BJ (cell line): ENCODE measurements at regions not wholly inside any gene's neighbourhood (a gene's known extent, or its start where the extent isn't known, plus 50 kb on each side); places are given as distances from the start of the nearest gene placed in this dataset.
A peak's percentile ranks its signal among the peaks of the same experiment; 100 is the strongest.
"Not testable (repeated sequence)": the region's sequence is repeated elsewhere in the genome, so short reads cannot be mapped to it uniquely, and the experiment has no call there.

Experiments used
- CTCF ChIA-PET: fragments of 350-600 bp; formaldehyde crosslinking; extraction: SDS; loops from one replicate; lab custom pipeline; 2021; ENCODE audit warnings: antibody characterized with exemption, inconsistent platforms; lab: Yijun Ruan, JAX
- POLR2A ChIA-PET: fragments of 300-600 bp; sonication (Branson Sonifier 250); formaldehyde crosslinking; extraction: SDS; loops from one replicate; lab custom pipeline; 2021; ENCODE audit warnings: antibody characterized with exemption; lab: Charles Lee
- DNase-seq: peaks from one replicate; pipeline ENCODE4 v3.0.0-alpha.2; 2011; ENCODE audit warnings: low read depth
- H3K27me3 ChIP-seq: 2 replicates; pipeline ENCODE4 v1.6.0; 2011; ENCODE audit warnings: low read length; ENCODE audit not compliant: control insufficient read depth, insufficient read depth
- H3K36me3 ChIP-seq: 2 replicates; pipeline ENCODE4 v1.5.1; 2011; ENCODE audit warnings: low read length; ENCODE audit not compliant: control insufficient read depth, insufficient read depth
- H3K4me3 ChIP-seq: 2 replicates; pipeline ENCODE4 v1.5.1; 2011; ENCODE audit warnings: low read depth, mild to moderate bottlenecking, control low read depth, low read length
- TF ChIP-seq, protein P1 (sequence below): IDR thresholded peaks from 2 replicates; pipeline ENCODE4 v1.5.1; 2011; ENCODE audit warnings: low read depth, mild to moderate bottlenecking, control low read depth, inconsistent platforms, low read length, moderate library complexity; ENCODE audit not compliant: insufficient read depth

DNA sequence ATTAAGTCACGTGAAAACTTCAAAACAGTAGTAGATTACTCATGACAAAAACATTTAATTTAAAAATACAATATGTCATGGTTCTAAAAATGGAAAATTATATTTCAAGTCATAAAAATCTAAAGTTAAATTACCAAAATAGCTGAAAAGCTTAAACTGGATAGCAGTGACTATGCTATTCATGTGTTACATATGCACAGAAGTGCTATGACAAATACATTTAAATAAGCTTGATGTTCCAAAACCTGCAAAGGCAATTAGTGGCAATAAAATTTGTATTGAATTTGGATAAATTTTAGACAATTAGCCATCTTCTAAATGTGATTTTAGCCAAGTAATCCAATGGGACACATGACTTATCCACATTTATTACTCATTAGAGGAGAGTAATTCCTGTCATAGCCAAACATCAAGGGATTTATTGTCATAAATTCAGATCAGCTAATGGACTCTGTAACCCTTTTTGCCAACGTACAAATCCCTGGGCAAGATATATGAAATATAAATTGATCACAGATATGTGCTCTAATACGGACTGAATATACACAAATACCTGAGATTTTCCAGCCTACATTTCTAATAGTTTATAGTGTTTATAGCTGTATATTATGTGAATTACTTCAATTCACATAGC is 419.4 kb downstream of the ISL1 start:
- POLR2A ChIA-PET = no interaction called here
- CTCF ChIA-PET = no interaction called here
- H3K4me3 ChIP-seq = no peak overlapping the region
- no peaks in the 10 kb centered on the region for H3K36me3 ChIP-seq
- H3K27me3 ChIP-seq = no peaks in the 10 kb centered on the region
- no peak for DNase-seq
- TF ChIP-seq, protein P1, sequence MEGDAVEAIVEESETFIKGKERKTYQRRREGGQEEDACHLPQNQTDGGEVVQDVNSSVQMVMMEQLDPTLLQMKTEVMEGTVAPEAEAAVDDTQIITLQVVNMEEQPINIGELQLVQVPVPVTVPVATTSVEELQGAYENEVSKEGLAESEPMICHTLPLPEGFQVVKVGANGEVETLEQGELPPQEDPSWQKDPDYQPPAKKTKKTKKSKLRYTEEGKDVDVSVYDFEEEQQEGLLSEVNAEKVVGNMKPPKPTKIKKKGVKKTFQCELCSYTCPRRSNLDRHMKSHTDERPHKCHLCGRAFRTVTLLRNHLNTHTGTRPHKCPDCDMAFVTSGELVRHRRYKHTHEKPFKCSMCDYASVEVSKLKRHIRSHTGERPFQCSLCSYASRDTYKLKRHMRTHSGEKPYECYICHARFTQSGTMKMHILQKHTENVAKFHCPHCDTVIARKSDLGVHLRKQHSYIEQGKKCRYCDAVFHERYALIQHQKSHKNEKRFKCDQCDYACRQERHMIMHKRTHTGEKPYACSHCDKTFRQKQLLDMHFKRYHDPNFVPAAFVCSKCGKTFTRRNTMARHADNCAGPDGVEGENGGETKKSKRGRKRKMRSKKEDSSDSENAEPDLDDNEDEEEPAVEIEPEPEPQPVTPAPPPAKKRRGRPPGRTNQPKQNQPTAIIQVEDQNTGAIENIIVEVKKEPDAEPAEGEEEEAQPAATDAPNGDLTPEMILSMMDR = no peak

DNA sequence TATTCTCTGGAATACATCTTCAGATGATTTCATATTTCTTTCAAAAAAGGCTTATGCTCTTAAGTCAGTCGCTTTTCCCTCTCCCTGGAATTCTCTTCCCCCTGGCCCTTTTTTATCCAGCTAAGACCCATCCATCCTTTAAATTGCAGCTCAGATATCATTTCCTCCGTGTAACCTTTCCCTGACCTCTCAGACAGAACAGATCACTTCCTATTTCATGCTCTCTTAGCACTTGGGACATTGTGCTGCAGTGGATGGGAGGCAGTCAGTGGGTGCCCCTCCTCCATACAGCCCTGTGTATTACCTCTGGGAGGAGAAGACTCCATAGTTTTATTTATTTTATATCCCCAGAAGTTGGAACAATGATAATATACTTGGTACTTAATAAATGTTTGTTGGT is 423.4 kb downstream of the ISL1 start:
- POLR2A ChIA-PET = no interaction called here
- TF ChIP-seq, protein P1 = no peak
- no peaks in the 10 kb centered on the region for H3K36me3 ChIP-seq
- no peak overlapping the region for H3K4me3 ChIP-seq
- DNase-seq = no peak
- CTCF ChIA-PET = no interaction called here
- no peaks in the 10 kb centered on the region for H3K27me3 ChIP-seq

DNA sequence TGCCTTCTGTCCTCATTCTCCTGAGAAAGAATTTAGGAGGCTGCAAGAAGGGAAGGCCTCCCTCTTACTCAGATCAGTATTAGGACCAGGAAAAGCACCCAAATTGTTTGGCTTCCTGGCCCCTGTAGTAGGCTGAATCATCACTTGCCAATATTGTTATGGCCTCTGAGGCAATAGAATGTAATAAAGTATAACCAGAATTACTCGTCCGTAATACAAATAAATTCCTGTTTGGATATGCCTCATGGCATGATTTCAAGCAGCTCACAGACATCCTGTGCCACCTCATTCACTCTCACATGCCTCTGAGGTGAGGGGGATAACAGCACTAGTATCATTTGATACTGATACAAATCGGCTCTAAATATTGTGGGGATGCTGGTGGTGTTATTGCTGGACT is 427.3 kb downstream of the ISL1 start:
- Histone ChIP-seq H3K27me3 (no peaks in the 10 kb centered on the region), H3K4me3 (no peak overlapping the region), H3K36me3 (no peaks in the 10 kb centered on the region)
- POLR2A ChIA-PET = no interaction called here
- TF ChIP-seq, protein P1 = no peak
- CTCF ChIA-PET = no interaction called here
- peak; percentile 6 for DNase-seq

DNA sequence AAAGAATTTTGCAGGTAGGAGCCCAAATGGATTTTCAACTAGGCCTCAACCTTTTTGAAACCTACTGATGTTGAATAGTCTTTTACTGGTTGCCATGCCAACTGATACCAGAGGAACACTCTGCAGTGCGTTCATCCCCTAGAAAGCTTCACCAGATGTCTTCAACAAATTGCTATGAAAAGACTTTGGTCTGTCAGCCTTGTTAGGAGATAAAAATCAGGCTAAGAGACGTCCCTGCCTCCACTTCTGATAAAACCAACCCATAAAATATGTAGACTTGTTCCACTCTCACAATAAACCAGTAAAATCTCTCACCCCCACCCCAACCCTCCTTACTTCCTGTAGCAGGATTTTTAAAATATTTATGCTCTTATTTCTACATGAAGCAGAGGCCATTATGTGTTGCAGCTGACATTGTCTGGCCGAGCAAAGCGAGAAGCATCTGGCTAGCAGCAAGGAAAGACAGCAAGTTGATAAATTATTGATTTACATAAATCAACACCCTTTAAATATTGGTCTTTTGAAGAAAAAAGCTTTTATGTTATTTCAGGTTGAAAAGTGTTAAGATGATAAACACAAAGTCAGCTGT is 428.7 kb downstream of the ISL1 start:
- peak; percentile 8 for DNase-seq
- ChIA-PET CTCF (no interaction called here), POLR2A (no interaction called here)
- no peaks in the 10 kb centered on the region for H3K36me3 ChIP-seq
- TF ChIP-seq, protein P1 = no peak
- H3K4me3 ChIP-seq = no peak overlapping the region
- no peaks in the 10 kb centered on the region for H3K27me3 ChIP-seq

DNA sequence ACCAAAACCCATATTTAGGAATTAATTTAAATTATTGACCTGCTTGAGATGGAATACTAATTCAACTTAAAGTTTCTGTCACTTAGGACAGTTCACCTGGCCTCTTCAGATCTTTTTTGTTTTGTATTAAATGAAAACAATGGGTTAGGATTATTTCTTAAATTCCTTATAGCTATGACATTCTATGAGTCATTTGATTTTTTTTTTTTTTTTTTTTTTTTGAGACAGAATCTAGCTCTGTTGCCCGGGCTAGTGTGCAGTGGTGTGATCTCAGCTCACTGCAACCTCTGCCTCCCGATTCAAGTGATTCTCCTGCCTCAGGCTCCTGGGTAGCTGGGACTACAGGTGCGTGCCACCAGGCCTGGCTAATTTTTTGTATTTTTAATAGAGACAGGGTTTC is 431.6 kb downstream of the ISL1 start:
- POLR2A ChIA-PET, H3K4me3 ChIP-seq, CTCF ChIA-PET: not testable (repeated sequence)

DNA sequence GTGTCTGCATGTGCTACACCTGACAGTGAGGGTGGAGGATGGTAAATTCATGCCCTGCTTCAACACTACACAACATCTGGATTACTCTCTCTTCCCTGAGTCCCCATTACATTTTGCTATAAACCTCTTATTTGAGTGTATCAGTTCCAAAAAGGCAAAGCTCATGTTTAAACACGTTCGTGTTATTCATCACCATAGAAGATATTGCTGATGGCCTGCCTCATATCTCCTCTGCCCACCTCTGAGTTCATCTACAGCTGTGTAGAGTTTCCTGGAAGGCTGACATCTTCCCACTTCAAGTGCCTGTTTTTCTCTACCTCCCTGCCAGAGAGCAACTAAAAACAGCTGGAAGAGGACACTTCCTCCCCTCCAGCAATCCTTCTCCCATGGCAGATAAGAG is 433.2 kb downstream of the ISL1 start:
- DNase-seq = no peak
- no peak overlapping the region for H3K4me3 ChIP-seq
- H3K27me3 ChIP-seq = no peaks in the 10 kb centered on the region
- H3K36me3 ChIP-seq = no peaks in the 10 kb centered on the region
- TF ChIP-seq, protein P1 = no peak
- ChIA-PET CTCF (no interaction called here), POLR2A (no interaction called here)

More for the DNA sequence above, 431.6 kb downstream of the ISL1 start:
- H3K27me3 ChIP-seq, H3K36me3 ChIP-seq, DNase-seq: not testable (repeated sequence)
